ENCODE measurements at regions not wholly inside any gene's neighbourhood (a gene's known extent, or its start where the extent isn't known, plus 50 kb on each side); places are given as distances from the start of the nearest gene placed in this dataset.

DNA sequence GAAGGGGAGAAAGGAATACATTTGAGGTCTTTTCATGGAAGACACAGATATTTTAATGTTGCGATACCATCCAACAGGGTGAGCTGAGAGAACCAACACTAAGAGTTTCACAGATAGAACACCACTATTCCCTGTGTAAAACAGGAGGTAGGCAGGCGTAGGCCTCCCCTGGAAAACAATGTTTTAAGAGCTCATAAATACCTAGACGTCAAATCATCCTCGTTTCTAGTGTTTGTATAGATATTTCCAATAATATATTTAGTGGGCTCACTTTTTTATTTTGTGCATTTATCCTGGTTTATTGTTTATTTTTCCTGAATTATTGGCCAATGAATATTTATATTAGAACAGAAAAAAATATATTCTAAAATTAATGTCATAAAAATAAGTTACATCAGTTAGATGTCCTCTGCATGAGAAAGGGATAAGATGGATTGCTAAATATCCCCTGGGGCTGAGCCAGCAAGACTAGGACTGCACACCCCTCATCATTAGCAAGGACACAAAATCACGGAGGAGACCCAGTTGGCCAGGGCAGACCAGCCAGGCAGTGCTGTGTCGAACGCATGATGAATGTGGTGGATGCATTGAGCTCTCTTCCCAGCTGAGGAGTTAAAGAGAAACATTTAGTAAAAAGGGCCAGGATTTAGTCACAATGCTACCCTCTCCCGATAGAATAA, 380.5 kb downstream of the C6orf118 start:
- no peak for DNase-seq
- Mint-ChIP-seq H3K4me1 (no peaks in the 10 kb centered on the region), H3K36me3 (ENCODE audit: low read depth) (no peaks in the 10 kb centered on the region), H3K9me3 (peaks cover 2% of the 10 kb centered on the region), H3K4me3 (no peak overlapping the region), H3K27me3 (no peaks in the 10 kb centered on the region), H3K27ac (no peak overlapping the region)
- POLR2A ChIA-PET: no interaction called here
- CTCF ChIA-PET: interaction anchor here (1.0 kb wide), 2 partner anchors 8 to 115 kb away, joined by 3 read pairs; no protein-coding TSS in a partner anchor

GRCh38 chr6:164928057-164928727, 381.2 kb downstream of the C6orf118 start:
- no peaks in the 10 kb centered on the region for H3K4me1 Mint-ChIP-seq
- no peaks in the 10 kb centered on the region for H3K27me3 Mint-ChIP-seq
- H3K9me3 Mint-ChIP-seq: no peaks in the 10 kb centered on the region
- DNase-seq: no peak
- H3K4me3 Mint-ChIP-seq: no peak overlapping the region
- ChIA-PET CTCF (interaction anchor here (1.0 kb wide), 2 partner anchors 9 to 116 kb away, joined by 3 read pairs; no protein-coding TSS in a partner anchor), POLR2A (no interaction called here)
- no peak overlapping the region for H3K27ac Mint-ChIP-seq
- H3K36me3 Mint-ChIP-seq (ENCODE audit: low read depth): no peaks in the 10 kb centered on the region

- no peaks in the 10 kb centered on the region for H3K9me3 Mint-ChIP-seq
- no peaks in the 10 kb centered on the region for H3K4me1 Mint-ChIP-seq
- peak; percentile 55 for DNase-seq
- no peaks in the 10 kb centered on the region for H3K36me3 Mint-ChIP-seq (ENCODE audit: low read depth)
- POLR2A ChIA-PET: interaction anchor here (0.6 kb wide), 1 partner anchor 1320 kb away, joined by 3 read pairs; no protein-coding TSS in a partner anchor
- H3K4me3 Mint-ChIP-seq: no peak overlapping the region
- H3K27ac Mint-ChIP-seq: no peak overlapping the region
- no peaks in the 10 kb centered on the region for H3K27me3 Mint-ChIP-seq
- CTCF ChIA-PET: no interaction called here
Measured at GRCh38 chr6:164927288-164928056, 381.9 kb downstream of the C6orf118 start.

GRCh38 chr6:164926686-164927085, 382.7 kb downstream of the C6orf118 start:
- no peak for DNase-seq
- H3K4me1 Mint-ChIP-seq: no peaks in the 10 kb centered on the region
- CTCF ChIA-PET: no interaction called here
- no peak overlapping the region for H3K4me3 Mint-ChIP-seq
- POLR2A ChIA-PET: interaction anchor here (0.6 kb wide), 1 partner anchor 1319 kb away, joined by 3 read pairs; no protein-coding TSS in a partner anchor
- no peaks in the 10 kb centered on the region for H3K36me3 Mint-ChIP-seq (ENCODE audit: low read depth)
- no peaks in the 10 kb centered on the region for H3K27me3 Mint-ChIP-seq
- no peak overlapping the region for H3K27ac Mint-ChIP-seq
- no peaks in the 10 kb centered on the region for H3K9me3 Mint-ChIP-seq

DNA sequence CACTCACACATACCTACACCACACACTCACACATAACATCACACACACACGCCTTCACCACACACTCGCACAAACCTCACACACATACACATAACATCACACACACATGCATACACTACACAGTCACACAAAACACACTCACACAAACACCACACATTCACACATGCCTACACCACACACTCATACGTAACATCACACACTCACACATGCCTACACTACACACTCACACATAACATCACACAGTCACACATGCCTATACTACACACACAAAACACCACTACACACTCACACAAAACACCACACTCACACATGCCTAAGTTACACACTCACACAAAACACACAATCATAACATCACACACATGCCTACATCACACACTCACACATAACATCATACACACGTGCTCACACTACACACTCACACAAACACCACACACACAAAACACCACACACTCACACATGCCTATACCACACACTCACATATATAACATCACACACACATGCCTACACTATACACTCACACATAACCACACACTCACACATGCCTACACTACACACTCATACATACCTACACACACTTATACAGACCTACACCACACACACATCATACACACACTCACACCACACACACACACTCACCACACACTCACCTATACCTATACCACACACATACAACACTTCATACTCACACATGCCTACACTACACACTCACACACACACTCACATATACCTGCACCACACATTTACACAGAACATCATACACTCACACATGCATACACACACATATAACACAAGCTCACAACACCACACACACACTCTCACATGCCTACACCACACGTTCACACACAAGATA, 383.5 kb downstream of the C6orf118 start:
- Mint-ChIP-seq H3K27me3 (no peaks in the 10 kb centered on the region), H3K9me3 (no peaks in the 10 kb centered on the region), H3K27ac (no peak overlapping the region), H3K36me3 (ENCODE audit: low read depth) (no peaks in the 10 kb centered on the region), H3K4me3 (no peak overlapping the region), H3K4me1 (no peaks in the 10 kb centered on the region)
- CTCF ChIA-PET: no interaction called here
- no peak for DNase-seq
- POLR2A ChIA-PET: no interaction called here

GRCh38 chr6:164924674-164925073, 384.7 kb downstream of the C6orf118 start:
- H3K4me1 Mint-ChIP-seq: no peaks in the 10 kb centered on the region
- no peak overlapping the region for H3K27ac Mint-ChIP-seq
- ChIA-PET POLR2A (no interaction called here), CTCF (no interaction called here)
- DNase-seq: no peak
- H3K9me3 Mint-ChIP-seq: no peaks in the 10 kb centered on the region
- no peak overlapping the region for H3K4me3 Mint-ChIP-seq
- H3K36me3 Mint-ChIP-seq (ENCODE audit: low read depth): no peaks in the 10 kb centered on the region
- no peaks in the 10 kb centered on the region for H3K27me3 Mint-ChIP-seq

DNA sequence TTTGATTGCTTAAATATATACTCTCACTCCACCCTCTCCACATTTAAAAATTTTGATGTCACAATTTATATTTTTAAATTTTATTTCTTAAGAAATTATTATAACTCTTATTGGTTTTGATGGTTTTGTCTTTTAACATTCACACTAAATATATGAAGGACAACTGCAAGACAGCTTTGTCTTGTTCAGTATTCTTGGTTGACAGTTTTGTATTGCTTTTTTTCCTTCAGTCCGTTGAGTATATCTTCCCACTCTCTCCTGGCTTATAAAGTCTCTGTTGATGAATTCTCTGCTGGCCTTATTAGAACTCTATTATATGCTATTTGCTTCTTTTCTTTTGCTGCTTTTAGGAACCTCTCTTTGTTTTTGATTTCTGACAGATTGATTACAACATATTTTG, 392.2 kb downstream of the C6orf118 start:
- ChIA-PET POLR2A (no interaction called here), CTCF (no interaction called here)
- Mint-ChIP-seq H3K4me1 (no peaks in the 10 kb centered on the region), H3K9me3 (no peaks in the 10 kb centered on the region), H3K27me3 (no peaks in the 10 kb centered on the region), H3K27ac (no peak overlapping the region), H3K36me3 (ENCODE audit: low read depth) (no peaks in the 10 kb centered on the region), H3K4me3 (no peak overlapping the region)
- DNase-seq: no peak

GRCh38 chr6:164916087-164916486, 393.3 kb downstream of the C6orf118 start:
- H3K4me1 Mint-ChIP-seq: no peaks in the 10 kb centered on the region
- H3K27ac Mint-ChIP-seq: no peak overlapping the region
- POLR2A ChIA-PET: no interaction called here
- H3K4me3 Mint-ChIP-seq: no peak overlapping the region
- no peaks in the 10 kb centered on the region for H3K9me3 Mint-ChIP-seq
- DNase-seq: no peak
- CTCF ChIA-PET: no interaction called here
- no peaks in the 10 kb centered on the region for H3K27me3 Mint-ChIP-seq
- no peaks in the 10 kb centered on the region for H3K36me3 Mint-ChIP-seq (ENCODE audit: low read depth)

DNA sequence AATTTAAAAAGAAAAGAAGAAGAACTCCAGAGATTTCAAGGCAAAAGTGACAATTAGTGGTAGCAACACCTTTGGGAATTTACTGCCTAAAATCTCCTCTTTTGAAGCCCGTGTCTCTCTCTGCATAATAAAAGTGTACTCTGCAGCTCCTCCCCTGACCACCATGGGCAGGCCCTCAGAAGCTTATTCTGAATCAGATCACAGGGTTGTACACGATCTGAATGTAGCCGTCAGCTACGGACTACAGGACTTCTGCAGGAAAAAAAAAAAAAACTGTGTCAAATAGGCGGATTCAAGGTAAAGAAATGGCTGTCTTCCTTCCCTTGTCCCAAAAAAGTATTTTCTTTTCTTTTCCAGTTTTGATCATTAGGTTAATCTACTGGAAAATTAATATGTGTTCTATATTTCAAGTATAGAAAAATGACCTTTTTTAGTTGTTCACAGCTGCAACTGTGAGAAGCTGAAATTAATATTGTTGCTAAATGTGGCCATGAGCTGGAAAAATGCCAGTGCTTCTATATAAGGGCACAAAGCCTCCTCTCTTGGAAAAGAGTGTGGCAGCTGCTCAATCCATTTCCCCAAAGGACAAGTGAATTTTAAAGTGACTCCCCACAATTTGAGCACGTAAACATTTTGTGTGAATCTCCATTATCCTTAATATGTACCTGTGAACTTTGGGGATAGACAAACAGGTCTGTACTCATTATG, 397.4 kb downstream of the C6orf118 start:
- H3K27me3 Mint-ChIP-seq: no peaks in the 10 kb centered on the region
- no peaks in the 10 kb centered on the region for H3K4me1 Mint-ChIP-seq
- H3K4me3 Mint-ChIP-seq: no peak overlapping the region
- ChIA-PET POLR2A (no interaction called here), CTCF (no interaction called here)
- H3K9me3 Mint-ChIP-seq: no peaks in the 10 kb centered on the region
- H3K36me3 Mint-ChIP-seq (ENCODE audit: low read depth): no peaks in the 10 kb centered on the region
- DNase-seq: no peak
- H3K27ac Mint-ChIP-seq: no peak overlapping the region

DNA sequence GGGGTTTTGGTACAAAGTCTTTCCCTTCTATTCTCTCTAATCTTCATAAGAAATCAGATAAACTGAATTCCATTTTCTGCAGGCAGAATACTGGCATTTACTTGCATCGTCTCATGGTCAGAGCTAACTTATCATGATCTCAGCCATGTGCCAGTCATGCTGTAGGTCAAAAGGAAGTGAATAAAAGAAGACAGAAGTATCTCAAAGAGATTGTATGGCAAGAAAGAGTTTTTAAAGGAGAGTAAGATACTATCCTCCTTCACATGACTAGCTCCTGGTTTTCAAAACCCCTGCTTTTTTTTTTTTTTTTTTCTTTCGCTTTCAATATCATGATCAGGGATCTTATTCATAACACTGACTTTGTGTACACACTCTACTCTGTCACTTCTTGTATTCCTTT, 398.3 kb downstream of the C6orf118 start:
- Mint-ChIP-seq H3K27me3 (no peaks in the 10 kb centered on the region), H3K9me3 (no peaks in the 10 kb centered on the region), H3K4me3 (no peak overlapping the region), H3K36me3 (ENCODE audit: low read depth) (no peaks in the 10 kb centered on the region), H3K4me1 (no peaks in the 10 kb centered on the region), H3K27ac (no peak overlapping the region)
- CTCF ChIA-PET: no interaction called here
- POLR2A ChIA-PET: no interaction called here
- DNase-seq: no peak

GRCh38 chr6:164906766-164907165, 402.6 kb downstream of the C6orf118 start:
- ChIA-PET CTCF (no interaction called here), POLR2A (no interaction called here)
- no peak overlapping the region for H3K27ac Mint-ChIP-seq
- no peaks in the 10 kb centered on the region for H3K9me3 Mint-ChIP-seq
- no peaks in the 10 kb centered on the region for H3K36me3 Mint-ChIP-seq (ENCODE audit: low read depth)
- DNase-seq: no peak
- no peaks in the 10 kb centered on the region for H3K27me3 Mint-ChIP-seq
- H3K4me3 Mint-ChIP-seq: no peak overlapping the region
- no peaks in the 10 kb centered on the region for H3K4me1 Mint-ChIP-seq

- POLR2A ChIA-PET: no interaction called here
- Mint-ChIP-seq H3K36me3 (ENCODE audit: low read depth) (no peaks in the 10 kb centered on the region), H3K4me1 (no peaks in the 10 kb centered on the region), H3K4me3 (no peak overlapping the region), H3K9me3 (no peaks in the 10 kb centered on the region), H3K27ac (no peak overlapping the region), H3K27me3 (no peaks in the 10 kb centered on the region)
- CTCF ChIA-PET: no interaction called here
- no peak for DNase-seq
Measured at GRCh38 chr6:164905311-164905710, 404.1 kb downstream of the C6orf118 start.
